GM12873 (cell line): ENCODE measurements at regions not wholly inside any gene's neighbourhood (a gene's known extent, or its start where the extent isn't known, plus 50 kb on each side); places are given as distances from the start of the nearest gene placed in this dataset.
A peak's percentile ranks its signal among the peaks of the same experiment; 100 is the strongest.

Experiments used
- CTCF ChIP-seq: IDR thresholded peaks from 2 replicates; pipeline ENCODE4 v1.5.1; 2012; ENCODE audit warnings: low read depth, mild to moderate bottlenecking, moderate library complexity, low read length, control low read depth; ENCODE audit not compliant: insufficient read depth; ENCODE audit errors: missing control alignments

- no peak for TF ChIP-seq CTCF
Measured at GRCh38 chr15:88997531-88997930, 84.4 kb upstream of the MFGE8 start.

GRCh38 chr15:88998980-88999713 lies 86.0 kb upstream of the MFGE8 start:
- no peak for TF ChIP-seq CTCF

- TF ChIP-seq CTCF, result no peak
Measured at GRCh38 chr15:89002281-89002761, 85.9 kb upstream of the ABHD2 start.

GRCh38 chr15:89002830-89003229 lies 85.4 kb upstream of the ABHD2 start:
- no peak for TF ChIP-seq CTCF

- TF ChIP-seq CTCF, result peak; percentile 53
Measured at GRCh38 chr15:89003865-89004725, 84.2 kb upstream of the ABHD2 start.

- no peak for TF ChIP-seq CTCF
Measured at GRCh38 chr15:89004726-89005030, 83.6 kb upstream of the ABHD2 start.

GRCh38 chr15:89007989-89008388 lies 80.3 kb upstream of the ABHD2 start:
- TF ChIP-seq CTCF, result no peak
